GM18868 (cell line): ENCODE measurements at regions not wholly inside any gene's neighbourhood (a gene's known extent, or its start where the extent isn't known, plus 50 kb on each side); places are given as distances from the start of the nearest gene placed in this dataset.
"Not testable (repeated sequence)": the region's sequence is repeated elsewhere in the genome, so short reads cannot be mapped to it uniquely, and the experiment has no call there.

Experiments
- ATAC-seq: cut with Tn5 transposase; IDR thresholded peaks from one replicate; pipeline ENCODE4 v1.9.1; 2021; ENCODE audit warnings: mild to moderate bottlenecking, moderate library complexity; ENCODE audit not compliant: unreplicated experiment

GRCh38 chr12:131529196-131530040 lies 181.5 kb upstream of the SFSWAP start:
- no peak for ATAC-seq

GRCh38 chr12:131530041-131530332 lies 180.9 kb upstream of the SFSWAP start:
- ATAC-seq, result no peak

- ATAC-seq, result no peak
These were observed 180.5 kb upstream of the SFSWAP start for GRCh38 chr12:131530422-131530821.

- no peak for ATAC-seq
These were observed 177.8 kb upstream of the SFSWAP start for GRCh38 chr12:131533139-131533538.

GRCh38 chr12:131535779-131536178 lies 175.1 kb upstream of the SFSWAP start:
- no peak for ATAC-seq

- no peak for ATAC-seq
These were observed 174.6 kb upstream of the SFSWAP start for GRCh38 chr12:131536337-131536736.

- no peak for ATAC-seq
These were observed 174.1 kb upstream of the SFSWAP start for GRCh38 chr12:131536766-131537165.

- ATAC-seq, result no peak
These were observed 173.5 kb upstream of the SFSWAP start for GRCh38 chr12:131537267-131537958.

- no peak for ATAC-seq
These were observed 171.5 kb upstream of the SFSWAP start for GRCh38 chr12:131539381-131539780.

GRCh38 chr12:131540138-131540623 lies 170.7 kb upstream of the SFSWAP start:
- ATAC-seq, result no peak

GRCh38 chr12:131541512-131541911 lies 169.4 kb upstream of the SFSWAP start:
- not testable (repeated sequence) for ATAC-seq

GRCh38 chr12:131542351-131542750 lies 168.5 kb upstream of the SFSWAP start:
- no peak for ATAC-seq

- no peak for ATAC-seq
These were observed 167.8 kb upstream of the SFSWAP start for GRCh38 chr12:131543040-131543439.

GRCh38 chr12:131547555-131547954 lies 163.3 kb upstream of the SFSWAP start:
- no peak for ATAC-seq

GRCh38 chr12:131550121-131550520 lies 160.8 kb upstream of the SFSWAP start:
- no peak for ATAC-seq

- no peak for ATAC-seq
These were observed 159.0 kb upstream of the SFSWAP start for GRCh38 chr12:131551675-131552491.

GRCh38 chr12:131552492-131552863 lies 158.4 kb upstream of the SFSWAP start:
- no peak for ATAC-seq

- no peak for ATAC-seq
These were observed 157.7 kb upstream of the SFSWAP start for GRCh38 chr12:131553096-131553777.

- no peak for ATAC-seq
These were observed 155.6 kb upstream of the SFSWAP start for GRCh38 chr12:131555197-131555846.

GRCh38 chr12:131555866-131556265 lies 155.0 kb upstream of the SFSWAP start:
- no peak for ATAC-seq
